ENCODE measurements at regions not wholly inside any gene's neighbourhood (a gene's known extent, or its start where the extent isn't known, plus 50 kb on each side); places are given as distances from the start of the nearest gene placed in this dataset.

DNA sequence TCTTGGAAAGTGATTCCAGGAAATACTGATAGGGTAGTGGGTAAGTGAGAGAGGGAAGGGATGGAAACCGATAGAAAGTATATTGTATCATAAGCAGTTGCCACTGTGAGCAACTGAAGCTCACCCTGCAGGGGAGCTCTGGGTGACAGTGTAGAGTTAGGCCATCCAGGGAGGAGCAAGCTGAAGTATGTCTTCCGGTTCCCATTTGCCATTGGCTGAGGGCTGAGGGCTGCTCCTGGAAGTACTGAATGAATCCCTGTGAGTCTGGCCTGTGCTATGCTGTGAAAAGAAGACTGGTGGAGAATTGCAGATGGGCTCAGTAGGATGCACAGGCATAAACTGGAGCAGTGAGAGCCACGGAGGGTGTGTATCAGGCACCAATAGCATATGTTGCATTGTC is 348.3 kb downstream of the MFSD1 start:
- Mint-ChIP-seq H3K4me3 (ENCODE audit: unreplicated experiment) (no peak overlapping the region), H3K36me3 (ENCODE audit: unreplicated experiment) (no peaks in the 10 kb centered on the region), H3K9me3 (ENCODE audit: unreplicated experiment) (no peaks in the 10 kb centered on the region), H3K27ac (ENCODE audit: unreplicated experiment) (no peak overlapping the region), H3K4me1 (ENCODE audit: unreplicated experiment) (no peaks in the 10 kb centered on the region), H3K27me3 (ENCODE audit: unreplicated experiment) (peaks cover 5% of the 10 kb centered on the region)
- TF ChIP-seq, protein P1, sequence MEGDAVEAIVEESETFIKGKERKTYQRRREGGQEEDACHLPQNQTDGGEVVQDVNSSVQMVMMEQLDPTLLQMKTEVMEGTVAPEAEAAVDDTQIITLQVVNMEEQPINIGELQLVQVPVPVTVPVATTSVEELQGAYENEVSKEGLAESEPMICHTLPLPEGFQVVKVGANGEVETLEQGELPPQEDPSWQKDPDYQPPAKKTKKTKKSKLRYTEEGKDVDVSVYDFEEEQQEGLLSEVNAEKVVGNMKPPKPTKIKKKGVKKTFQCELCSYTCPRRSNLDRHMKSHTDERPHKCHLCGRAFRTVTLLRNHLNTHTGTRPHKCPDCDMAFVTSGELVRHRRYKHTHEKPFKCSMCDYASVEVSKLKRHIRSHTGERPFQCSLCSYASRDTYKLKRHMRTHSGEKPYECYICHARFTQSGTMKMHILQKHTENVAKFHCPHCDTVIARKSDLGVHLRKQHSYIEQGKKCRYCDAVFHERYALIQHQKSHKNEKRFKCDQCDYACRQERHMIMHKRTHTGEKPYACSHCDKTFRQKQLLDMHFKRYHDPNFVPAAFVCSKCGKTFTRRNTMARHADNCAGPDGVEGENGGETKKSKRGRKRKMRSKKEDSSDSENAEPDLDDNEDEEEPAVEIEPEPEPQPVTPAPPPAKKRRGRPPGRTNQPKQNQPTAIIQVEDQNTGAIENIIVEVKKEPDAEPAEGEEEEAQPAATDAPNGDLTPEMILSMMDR (IDR thresholded peaks at IDR 0.05), result no peak
- no peak for DNase-seq (ENCODE audit: extremely low spot score, unreplicated experiment)

DNA sequence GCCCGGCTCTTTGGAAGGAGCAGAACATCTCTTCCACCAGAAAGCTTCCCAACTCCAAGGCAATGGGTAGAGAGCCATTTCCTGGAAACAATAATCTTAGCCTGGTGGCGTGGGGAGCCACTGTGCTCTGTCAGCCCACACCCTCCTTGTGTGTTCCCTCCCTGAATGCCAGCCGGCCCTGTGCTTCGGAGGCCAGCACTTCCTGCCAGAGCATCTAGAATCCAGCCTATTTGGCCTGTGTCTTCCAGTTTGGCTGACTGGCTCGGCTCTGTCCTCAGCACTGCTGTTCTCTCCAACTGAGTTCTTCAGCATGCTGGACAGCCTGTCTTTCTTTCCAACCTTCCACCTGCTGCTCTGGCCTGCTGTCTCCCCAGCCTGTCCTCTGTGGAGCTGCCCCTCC is 349.3 kb downstream of the MFSD1 start:
- H3K27me3 Mint-ChIP-seq (ENCODE audit: unreplicated experiment), result peaks cover 5% of the 10 kb centered on the region
- TF ChIP-seq, protein P1 (IDR thresholded peaks at IDR 0.05), result no peak
- no peaks in the 10 kb centered on the region for H3K36me3 Mint-ChIP-seq (ENCODE audit: unreplicated experiment)
- no peaks in the 10 kb centered on the region for H3K4me1 Mint-ChIP-seq (ENCODE audit: unreplicated experiment)
- no peak overlapping the region for H3K27ac Mint-ChIP-seq (ENCODE audit: unreplicated experiment)
- H3K4me3 Mint-ChIP-seq (ENCODE audit: unreplicated experiment), result no peak overlapping the region
- H3K9me3 Mint-ChIP-seq (ENCODE audit: unreplicated experiment), result no peaks in the 10 kb centered on the region
- no peak for DNase-seq (ENCODE audit: extremely low spot score, unreplicated experiment)

DNA sequence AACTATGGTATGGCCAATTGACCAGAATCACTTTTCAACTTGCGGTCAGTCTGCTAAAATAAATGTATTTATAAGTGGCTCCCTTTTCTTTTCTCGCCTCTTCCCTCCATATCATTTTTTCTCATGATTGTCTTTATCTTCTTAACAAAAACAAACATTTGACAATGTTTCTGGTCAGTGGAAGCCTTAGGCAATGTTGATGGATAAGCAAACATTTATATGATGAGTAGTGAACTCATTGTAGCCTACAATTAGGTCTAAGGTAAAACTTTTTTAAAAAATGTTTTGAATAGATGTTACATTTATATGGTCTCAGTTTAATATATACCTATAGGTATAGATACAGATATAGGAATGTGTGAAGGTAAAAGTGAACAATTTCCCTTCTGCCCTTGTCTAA is 355.4 kb downstream of the MFSD1 start:
- Mint-ChIP-seq H3K36me3 (ENCODE audit: unreplicated experiment) (no peaks in the 10 kb centered on the region), H3K4me1 (ENCODE audit: unreplicated experiment) (no peaks in the 10 kb centered on the region), H3K9me3 (ENCODE audit: unreplicated experiment) (no peaks in the 10 kb centered on the region), H3K27ac (ENCODE audit: unreplicated experiment) (no peak overlapping the region), H3K4me3 (ENCODE audit: unreplicated experiment) (no peak overlapping the region), H3K27me3 (ENCODE audit: unreplicated experiment) (peaks cover 5% of the 10 kb centered on the region)
- no peak for DNase-seq (ENCODE audit: extremely low spot score, unreplicated experiment)
- TF ChIP-seq, protein P1 (IDR thresholded peaks at IDR 0.05), result no peak

DNA sequence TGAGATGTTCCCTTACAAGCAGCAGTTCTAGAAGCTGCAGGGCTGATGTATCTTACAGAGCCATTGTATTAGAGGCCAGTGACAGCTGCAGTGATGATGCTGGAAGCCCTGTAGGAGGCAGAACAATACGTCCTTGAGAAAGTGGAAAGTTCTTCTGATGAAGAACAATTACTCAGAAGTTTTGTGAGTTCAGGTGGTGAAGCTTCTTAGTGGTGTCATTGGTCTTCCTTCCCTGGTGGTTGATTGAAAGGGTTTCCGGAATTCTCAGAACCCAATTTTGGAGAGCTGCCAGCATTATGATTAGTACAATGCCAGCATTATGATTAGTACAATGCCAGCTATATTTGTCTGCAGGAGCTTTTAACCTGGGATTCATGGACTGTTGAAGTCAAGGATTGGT is 356.4 kb downstream of the MFSD1 start:
- Mint-ChIP-seq H3K27ac (ENCODE audit: unreplicated experiment) (no peak overlapping the region), H3K27me3 (ENCODE audit: unreplicated experiment) (peaks cover 5% of the 10 kb centered on the region), H3K36me3 (ENCODE audit: unreplicated experiment) (no peaks in the 10 kb centered on the region), H3K4me3 (ENCODE audit: unreplicated experiment) (no peak overlapping the region), H3K4me1 (ENCODE audit: unreplicated experiment) (no peaks in the 10 kb centered on the region), H3K9me3 (ENCODE audit: unreplicated experiment) (no peaks in the 10 kb centered on the region)
- no peak for DNase-seq (ENCODE audit: extremely low spot score, unreplicated experiment)
- TF ChIP-seq, protein P1 (IDR thresholded peaks at IDR 0.05), result no peak

DNA sequence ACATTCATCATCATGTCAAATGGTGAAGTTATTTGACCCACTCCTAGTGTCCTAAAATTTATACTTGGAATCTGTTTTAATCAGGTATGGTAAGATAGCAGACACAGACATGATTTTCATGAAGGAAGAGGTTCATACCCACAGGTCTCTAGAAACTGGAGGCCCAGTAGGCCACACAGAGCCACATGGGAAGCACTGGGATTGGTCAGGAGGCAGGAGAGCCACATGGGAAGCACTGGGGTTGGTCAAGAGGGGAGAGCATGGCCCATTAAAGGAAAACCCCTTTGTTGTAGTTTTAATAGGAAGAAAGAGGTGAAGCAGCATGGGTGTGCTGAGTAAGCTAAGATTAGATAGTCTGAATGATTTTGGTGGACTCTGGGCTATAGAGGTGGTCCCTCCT is 356.9 kb downstream of the MFSD1 start:
- H3K4me1 Mint-ChIP-seq (ENCODE audit: unreplicated experiment), result no peaks in the 10 kb centered on the region
- no peak for DNase-seq (ENCODE audit: extremely low spot score, unreplicated experiment)
- no peak overlapping the region for H3K27ac Mint-ChIP-seq (ENCODE audit: unreplicated experiment)
- H3K27me3 Mint-ChIP-seq (ENCODE audit: unreplicated experiment), result peaks cover under 1% of the 10 kb centered on the region
- H3K9me3 Mint-ChIP-seq (ENCODE audit: unreplicated experiment), result no peaks in the 10 kb centered on the region
- no peak overlapping the region for H3K4me3 Mint-ChIP-seq (ENCODE audit: unreplicated experiment)
- TF ChIP-seq, protein P1 (IDR thresholded peaks at IDR 0.05), result no peak
- H3K36me3 Mint-ChIP-seq (ENCODE audit: unreplicated experiment), result no peaks in the 10 kb centered on the region
